HG02981 (cell line): ENCODE measurements at regions not wholly inside any gene's neighbourhood (a gene's known extent, or its start where the extent isn't known, plus 50 kb on each side); places are given as distances from the start of the nearest gene placed in this dataset.
"Not testable (repeated sequence)": the region's sequence is repeated elsewhere in the genome, so short reads cannot be mapped to it uniquely, and the experiment has no call there.

ENCODE experiments used
- ATAC-seq: cut with Tn5 transposase; IDR thresholded peaks from one replicate; pipeline ENCODE4 v1.9.1; 2021; ENCODE audit warnings: mild to moderate bottlenecking, moderate library complexity; ENCODE audit not compliant: unreplicated experiment

DNA sequence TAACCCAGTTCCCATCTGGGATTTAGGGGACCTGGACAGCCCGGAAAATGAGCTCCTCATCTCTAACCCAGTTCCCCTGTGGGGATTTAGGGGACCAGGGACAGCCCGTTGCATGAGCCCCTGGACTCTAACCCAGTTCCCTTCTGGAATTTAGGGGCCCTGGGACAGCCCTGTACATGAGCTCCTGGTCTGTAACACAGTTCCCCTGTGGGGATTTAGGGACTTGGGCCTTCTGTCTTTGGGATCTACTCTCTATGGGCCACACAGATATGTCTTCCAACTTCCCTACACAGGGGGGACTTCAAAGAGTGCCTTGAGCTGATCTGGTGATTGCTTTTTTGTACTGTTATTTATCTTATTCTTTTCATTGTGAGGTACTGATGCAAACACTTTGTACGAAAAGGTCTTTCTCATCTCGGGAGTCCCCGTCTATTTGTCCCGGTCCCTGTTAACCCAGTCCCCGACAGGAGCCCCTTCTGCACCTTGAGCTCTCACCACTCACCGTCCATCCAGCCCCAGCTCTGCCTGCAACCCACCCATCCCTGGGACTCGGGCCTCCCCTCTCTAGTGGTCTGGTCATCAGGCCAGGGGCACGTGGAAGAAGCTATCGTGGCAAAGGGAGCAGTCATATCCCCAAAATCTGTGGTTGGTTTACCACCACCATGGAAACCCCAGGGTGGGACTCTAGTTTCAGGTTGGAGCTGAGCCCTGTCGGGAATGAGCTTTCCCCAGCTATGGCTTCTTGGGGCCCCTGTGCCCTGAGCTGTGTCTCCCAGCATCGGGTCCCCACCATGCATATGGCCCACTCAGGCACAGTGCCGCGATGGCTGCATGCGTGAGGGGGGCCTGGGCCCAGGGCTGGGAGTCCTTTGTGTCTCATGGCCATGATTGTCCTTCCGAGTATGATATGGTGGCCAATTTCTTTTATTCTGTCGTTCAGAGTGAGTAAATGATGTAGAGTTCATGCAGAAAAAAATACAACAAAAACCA, 270.4 kb upstream of the PLCXD1 start:
- not testable (repeated sequence) for ATAC-seq

GRCh38 chrX:13821-14443, 267.2 kb upstream of the PLCXD1 start:
- peak; percentile 41 for ATAC-seq

- not testable (repeated sequence) for ATAC-seq
Observed at GRCh38 chrX:14452-14851, 266.7 kb upstream of the PLCXD1 start.

DNA sequence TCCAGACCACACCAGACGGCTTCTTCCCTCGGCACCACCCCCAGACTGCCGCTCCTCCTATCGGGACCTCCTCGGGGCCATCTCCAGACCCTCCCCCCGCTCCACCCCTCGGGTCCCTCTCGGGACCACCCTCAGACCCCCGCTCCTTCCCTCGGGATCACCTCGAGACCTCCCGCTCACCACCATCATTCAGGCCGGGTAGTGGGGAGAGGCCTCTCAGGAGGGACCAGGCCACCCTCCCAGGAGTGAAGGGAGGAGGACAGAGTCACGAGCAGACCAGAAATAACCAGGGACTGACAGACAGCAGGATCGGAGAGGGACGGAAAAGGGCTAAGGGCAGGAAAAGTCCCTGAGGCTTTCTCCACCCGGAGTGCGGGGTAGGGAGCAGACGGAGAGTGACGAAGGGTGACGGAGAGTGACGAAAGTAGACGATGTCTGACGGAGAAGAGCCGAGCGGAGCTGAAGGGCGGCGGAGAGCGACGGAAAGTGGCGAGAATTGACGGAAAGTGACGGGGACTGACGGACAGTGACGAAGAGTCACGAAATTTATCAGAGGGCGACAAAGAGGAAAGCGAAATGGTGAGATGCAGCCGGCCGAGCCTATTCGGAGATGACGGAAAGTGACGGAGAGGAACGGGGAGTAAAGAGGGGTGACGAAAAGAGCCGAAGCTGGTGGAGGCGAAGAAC, 262.3 kb upstream of the PLCXD1 start:
- ATAC-seq = peak; percentile 93

DNA sequence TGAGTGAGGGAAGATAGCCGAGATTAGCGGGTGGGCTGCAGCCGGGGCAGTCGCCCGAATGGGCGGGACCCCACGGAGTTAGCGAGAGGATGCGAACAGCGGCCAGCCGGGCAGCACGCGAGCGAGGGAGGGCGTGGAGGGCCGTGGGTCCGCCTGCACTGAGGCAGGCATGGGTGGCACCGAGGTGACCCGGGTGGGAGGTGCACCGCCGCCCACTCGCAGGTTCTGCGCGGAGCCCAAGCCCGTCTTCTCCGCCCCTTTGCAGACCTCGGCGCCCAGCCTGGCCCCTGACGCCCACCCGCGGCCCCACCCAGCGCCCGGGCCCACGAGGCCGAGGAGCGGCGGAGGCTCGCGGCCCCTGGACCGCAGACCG, 261.7 kb upstream of the PLCXD1 start:
- ATAC-seq = peak; percentile 3

DNA sequence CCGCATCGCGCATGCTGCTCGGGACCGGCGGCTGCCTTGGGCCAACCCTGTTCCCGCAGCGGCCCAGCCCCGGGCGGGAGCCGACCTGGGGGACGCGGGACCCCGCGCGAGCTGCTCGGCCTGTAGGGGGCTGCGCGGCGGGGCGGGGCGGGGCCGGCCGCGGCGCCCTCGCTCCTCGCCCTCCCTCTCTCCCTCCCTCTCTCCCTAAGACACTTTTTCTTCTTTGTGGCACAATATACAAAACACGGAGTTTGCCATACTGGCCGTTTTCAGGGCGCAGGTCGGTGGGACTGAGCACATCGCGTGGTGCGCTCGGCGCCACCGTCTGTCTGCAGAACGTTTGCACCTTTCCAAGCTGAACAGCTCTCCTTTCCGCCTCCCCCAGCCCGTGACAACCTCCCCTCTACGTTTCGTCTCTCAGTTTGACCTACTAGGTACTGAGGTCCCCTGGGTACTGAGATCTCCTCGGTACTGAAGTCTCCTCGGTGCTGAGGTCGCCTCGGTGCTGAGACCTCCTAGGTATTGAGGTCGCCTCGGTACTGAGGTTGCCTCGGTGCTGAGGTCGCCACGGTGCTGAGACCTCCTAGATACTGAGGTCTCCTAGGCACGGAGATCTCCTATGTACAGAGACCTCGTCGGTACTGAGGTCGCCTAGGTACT, 261.1 kb upstream of the PLCXD1 start:
- ATAC-seq = no peak

- not testable (repeated sequence) for ATAC-seq
Observed at GRCh38 chrX:24139-24538, 257.0 kb upstream of the PLCXD1 start.
